MM.1S (cell line): ENCODE measurements at regions not wholly inside any gene's neighbourhood (a gene's known extent, or its start where the extent isn't known, plus 50 kb on each side); places are given as distances from the start of the nearest gene placed in this dataset.

Source experiments
- DNase-seq: peaks from one replicate; pipeline ENCODE4 v3.0.0-alpha.2; 2015
- H2AFZ ChIP-seq: fragments of 300-600 bp; sonication (generic); 2 replicates; pipeline ENCODE4 v1.6.0; 2016; ENCODE audit warnings: antibody characterized with exemption, low read length
- H3F3A ChIP-seq: fragments of 300-600 bp; sonication (generic); 2 replicates; pipeline ENCODE4 v1.6.1; 2016; ENCODE audit warnings: mild to moderate bottlenecking, antibody characterized with exemption, low read length, moderate library complexity, mixed read lengths; ENCODE audit not compliant: insufficient read depth
- H3K27ac ChIP-seq: fragments of 300-600 bp; sonication (generic); 2 replicates; pipeline ENCODE4 v1.5.1; 2016; ENCODE audit warnings: mild to moderate bottlenecking, low read length
- H3K27me3 ChIP-seq: fragments of 300-600 bp; sonication (generic); replicated peaks from 2 replicates; pipeline ENCODE4 v1.6.0; 2016; ENCODE audit warnings: low read length; ENCODE audit not compliant: insufficient read depth
- H3K36me3 ChIP-seq: fragments of 300-600 bp; sonication (generic); replicated peaks from 2 replicates; pipeline ENCODE4 v1.6.1; 2016; ENCODE audit warnings: mild to moderate bottlenecking, low read length, mixed read lengths; ENCODE audit not compliant: insufficient read depth
- H3K4me1 ChIP-seq: fragments of 300-600 bp; sonication (generic); 2 replicates; pipeline ENCODE4 v1.6.1; 2016; ENCODE audit warnings: low read length, mixed read lengths
- H3K4me2 ChIP-seq: fragments of 300-600 bp; sonication (generic); 2 replicates; pipeline ENCODE4 v1.6.0; 2016; ENCODE audit warnings: low read depth, low read length
- H3K4me3 ChIP-seq: fragments of 300-600 bp; sonication (generic); 2 replicates; pipeline ENCODE4 v1.5.1; 2016; ENCODE audit warnings: low read length, mixed read lengths
- H3K79me2 ChIP-seq: fragments of 300-600 bp; sonication (generic); 2 replicates; pipeline ENCODE4 v1.6.1; 2016; ENCODE audit warnings: mixed run types, low read length, mixed read lengths
- H3K9ac ChIP-seq: fragments of 300-600 bp; sonication (generic); 2 replicates; pipeline ENCODE4 v1.6.1; 2016; ENCODE audit warnings: low read length, mixed read lengths
- H3K9me2 ChIP-seq: fragments of 300-600 bp; sonication (generic); replicated peaks from 2 replicates; pipeline ENCODE4 v1.6.1; 2016; ENCODE audit warnings: mild to moderate bottlenecking, low read length, mixed read lengths; ENCODE audit not compliant: insufficient read depth
- H3K9me3 ChIP-seq: fragments of 300-600 bp; sonication (generic); replicated peaks from 2 replicates; pipeline ENCODE4 v1.6.1; 2016; ENCODE audit warnings: mild to moderate bottlenecking, low read length, mixed read lengths; ENCODE audit not compliant: insufficient read depth
- H4K20me1 ChIP-seq: fragments of 300-600 bp; sonication (generic); 2 replicates; pipeline ENCODE4 v1.6.1; 2016; ENCODE audit warnings: mild to moderate bottlenecking, low read length, moderate library complexity, mixed read lengths; ENCODE audit not compliant: insufficient read depth
- CTCF ChIP-seq: fragments of 300-600 bp; sonication (generic); IDR thresholded peaks from 2 replicates; pipeline ENCODE4 v1.5.1; 2016; ENCODE audit warnings: antibody characterized with exemption, low read length, mixed read lengths
- EZH2 ChIP-seq: fragments of 300-600 bp; sonication (generic); optimal IDR thresholded peaks from 2 replicates; pipeline ENCODE3; 2017; ENCODE audit warnings: low read depth, mild to moderate bottlenecking, antibody characterized with exemption, low read length, mixed read lengths
- EZH2phosphoT487 ChIP-seq: fragments of 300-600 bp; sonication (generic); IDR thresholded peaks from 2 replicates; pipeline ENCODE4 v1.6.1; 2018; ENCODE audit warnings: antibody characterized with exemption, low read length

DNA sequence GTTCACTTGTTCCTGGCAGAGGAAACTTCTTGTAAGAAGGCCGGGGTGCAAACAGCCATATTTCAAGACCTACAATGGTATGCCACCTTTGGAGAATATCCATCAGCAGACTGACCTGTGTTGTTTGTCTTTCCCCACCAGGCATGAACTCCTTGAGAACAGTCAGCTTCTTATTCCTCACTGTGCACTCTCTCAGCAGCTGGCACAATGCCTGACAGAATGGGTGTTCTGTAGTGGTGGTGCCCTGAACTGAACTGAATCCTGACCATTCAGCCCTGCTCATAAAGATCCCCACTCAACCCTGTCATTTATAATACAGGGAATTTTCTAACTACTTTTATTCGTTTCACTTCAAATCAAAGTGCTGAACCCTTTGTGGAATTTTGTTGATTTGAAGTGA is 206.9 kb downstream of the COX7C start:
- no peak overlapping the region for H3K27ac ChIP-seq

GRCh38 chr5:86831128-86831527 is 213.4 kb downstream of the COX7C start:
- Histone ChIP-seq H3K4me3 (no peak overlapping the region), H3K27me3 (no peaks in the 10 kb centered on the region), H4K20me1 (no peaks in the 10 kb centered on the region), H3K27ac (no peak overlapping the region), H3K4me1 (no peaks in the 10 kb centered on the region), H3F3A (no peaks in the 10 kb centered on the region), H3K9me2 (no peaks in the 10 kb centered on the region), H3K79me2 (no peaks in the 10 kb centered on the region), H3K36me3 (no peaks in the 10 kb centered on the region), H2AFZ (no peak overlapping the region), H3K9me3 (no peaks in the 10 kb centered on the region), H3K4me2 (no peak overlapping the region), H3K9ac (no peak overlapping the region)
- DNase-seq, result no peak
- TF ChIP-seq EZH2phosphoT487 (no peak), CTCF (no peak), EZH2 (no peak)

More for the DNA sequence above, 206.9 kb downstream of the COX7C start:
- Histone ChIP-seq H3K9me3 (no peaks in the 10 kb centered on the region), H3K4me2 (no peak overlapping the region), H3K4me1 (no peaks in the 10 kb centered on the region), H3K27me3 (no peaks in the 10 kb centered on the region), H3K9ac (no peak overlapping the region), H3K79me2 (no peaks in the 10 kb centered on the region), H3K9me2 (no peaks in the 10 kb centered on the region), H3K36me3 (no peaks in the 10 kb centered on the region), H3F3A (no peaks in the 10 kb centered on the region), H2AFZ (no peak overlapping the region), H4K20me1 (no peaks in the 10 kb centered on the region), H3K4me3 (no peak overlapping the region)
- TF ChIP-seq EZH2 (no peak), EZH2phosphoT487 (no peak), CTCF (no peak)
- no peak for DNase-seq

DNA sequence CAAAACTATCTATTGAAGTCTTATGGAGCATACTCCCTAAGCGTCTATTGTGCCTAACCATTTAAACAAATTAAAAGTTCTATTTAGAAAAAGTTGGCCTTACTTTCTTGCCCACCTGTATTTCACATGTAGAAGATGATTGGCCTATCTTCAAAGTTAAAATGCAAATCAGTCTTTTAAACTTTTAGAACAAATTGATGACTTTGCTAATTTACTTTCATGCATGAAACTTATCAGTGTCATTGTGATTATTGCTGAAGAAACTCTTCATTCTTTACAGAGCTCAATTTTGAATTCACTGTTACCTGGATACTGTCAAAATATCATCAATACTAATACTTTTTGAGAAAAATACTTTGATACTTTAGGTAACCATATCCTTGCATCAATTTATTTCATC is 216.1 kb downstream of the COX7C start:
- Histone ChIP-seq H4K20me1 (no peaks in the 10 kb centered on the region), H3K36me3 (no peaks in the 10 kb centered on the region)

More for the DNA sequence above, 216.1 kb downstream of the COX7C start:
- H3K9ac ChIP-seq, result no peak overlapping the region
- H2AFZ ChIP-seq, result no peak overlapping the region
- H3F3A ChIP-seq, result no peaks in the 10 kb centered on the region
- no peak for DNase-seq
- TF ChIP-seq CTCF (no peak), EZH2phosphoT487 (no peak), EZH2 (no peak)
- no peak overlapping the region for H3K27ac ChIP-seq
- no peak overlapping the region for H3K4me3 ChIP-seq
- no peaks in the 10 kb centered on the region for H3K4me1 ChIP-seq
- H3K9me2 ChIP-seq, result no peaks in the 10 kb centered on the region
- H3K79me2 ChIP-seq, result no peaks in the 10 kb centered on the region
- H3K27me3 ChIP-seq, result no peaks in the 10 kb centered on the region
- H3K9me3 ChIP-seq, result no peaks in the 10 kb centered on the region; the same call in 1 of the 2 replicates
- no peak overlapping the region for H3K4me2 ChIP-seq
